Fibroblast of lung (primary cell): ENCODE measurements at regions not wholly inside any gene's neighbourhood (a gene's known extent, or its start where the extent isn't known, plus 50 kb on each side); places are given as distances from the start of the nearest gene placed in this dataset.

Source experiments
- DNase-seq, 2 donors: peaks; one replicate each; pipeline versions ENCODE4 v3.0.0 to v3.0.0-alpha.2; 2010; ENCODE audit warnings: low read depth in 2 of 2
- H2AFZ ChIP-seq: 2 replicates; pipeline ENCODE4 v1.5.1; 2012; ENCODE audit warnings: low read length, control low read depth, inconsistent platforms
- H3K27ac ChIP-seq: 2 replicates; pipeline ENCODE4 v1.5.1; 2011; ENCODE audit warnings: low read length, control low read depth; ENCODE audit not compliant: insufficient read depth
- H3K27me3 ChIP-seq: 2 replicates; pipeline ENCODE4 v1.5.1; 2011; ENCODE audit warnings: mild to moderate bottlenecking, low read length; ENCODE audit not compliant: control insufficient read depth, insufficient read depth
- H3K36me3 ChIP-seq: 2 replicates; pipeline ENCODE4 v1.5.1; 2011; ENCODE audit warnings: low read length; ENCODE audit not compliant: control insufficient read depth, insufficient read depth
- H3K4me1 ChIP-seq: 2 replicates; pipeline ENCODE4 v1.5.1; 2011; ENCODE audit warnings: low read length; ENCODE audit not compliant: control insufficient read depth, insufficient read depth; ENCODE audit errors: extremely low read depth
- H3K4me2 ChIP-seq: 2 replicates; pipeline ENCODE4 v1.5.1; 2011; ENCODE audit warnings: low read length, control low read depth; ENCODE audit not compliant: insufficient read depth; ENCODE audit errors: extremely low read depth
- H3K4me3 ChIP-seq, 4 experiments: fragments of 200-600 bp in 1 of 4; sonication (generic) in 1 of 4; replicated peaks in 1 of 4; 2 replicates each; pipeline ENCODE4 v1.5.1; 2011 to 2016; ENCODE audit warnings: low read length in 4 of 4, low read depth in 3 of 4, mild to moderate bottlenecking in 3 of 4, control low read depth in 2 of 4, inconsistent platforms in 1 of 4, mixed read lengths in 1 of 4; ENCODE audit not compliant: insufficient read depth in 1 of 4; ENCODE audit errors: control extremely low read depth in 1 of 4
- H3K79me2 ChIP-seq: 2 replicates; pipeline ENCODE4 v1.5.1; 2012; ENCODE audit warnings: mild to moderate bottlenecking, low read length, inconsistent platforms; ENCODE audit not compliant: control insufficient read depth, insufficient read depth
- H3K9ac ChIP-seq: 2 replicates; pipeline ENCODE4 v1.5.1; 2011; ENCODE audit warnings: mild to moderate bottlenecking, low read length, control low read depth; ENCODE audit not compliant: insufficient read depth
- H3K9me3 ChIP-seq: 2 replicates; pipeline ENCODE4 v1.5.1; 2012; ENCODE audit warnings: low read depth, low read length; ENCODE audit not compliant: control insufficient read depth, insufficient read depth
- H4K20me1 ChIP-seq: 2 replicates; pipeline ENCODE4 v1.5.1; 2011; ENCODE audit warnings: low read length; ENCODE audit not compliant: control insufficient read depth, insufficient read depth; ENCODE audit errors: extremely low read depth
- EZH2 ChIP-seq: IDR thresholded peaks from 2 replicates; pipeline ENCODE4 v1.5.1; 2012; ENCODE audit warnings: low read length, control low read depth, mild to moderate bottlenecking; ENCODE audit errors: missing control alignments
- TF ChIP-seq, protein P1 (sequence below), 2 donors: IDR thresholded peaks in 1 of 2; conservative IDR thresholded peaks in 1 of 2; 1 replicate in 1 of 2; 2 replicates in 1 of 2; pipeline ENCODE4 v1.5.1; 2011 to 2012; ENCODE audit warnings: low read length in 2 of 2, control low read depth in 1 of 2, inconsistent platforms in 1 of 2, low read depth in 1 of 2, mild to moderate bottlenecking in 1 of 2

DNA sequence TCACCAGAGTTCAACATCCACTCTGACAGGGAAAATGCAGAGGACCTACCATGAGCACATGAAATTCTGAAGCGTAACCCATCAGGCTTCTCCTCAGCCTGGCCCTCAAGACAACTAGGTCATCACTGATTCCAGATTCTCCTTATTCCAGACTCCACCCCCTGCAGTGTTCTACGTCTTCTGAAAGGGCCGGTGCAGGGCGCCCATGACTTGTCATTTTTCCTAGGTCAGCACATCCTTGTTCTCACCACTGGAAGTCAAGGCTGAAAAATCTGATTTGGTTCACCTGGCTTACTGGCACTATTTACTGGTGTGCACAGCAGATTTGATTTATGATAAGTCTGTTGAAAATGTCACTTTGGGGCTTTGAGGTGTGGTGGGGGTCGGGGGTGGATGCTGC, 140.9 kb upstream of the KLF3 start:
- no peaks in the 10 kb centered on the region for H3K79me2 ChIP-seq
- no peaks in the 10 kb centered on the region for H4K20me1 ChIP-seq
- H2AFZ ChIP-seq: no peak overlapping the region
- no peak overlapping the region for H3K4me2 ChIP-seq
- TF ChIP-seq, protein P1, sequence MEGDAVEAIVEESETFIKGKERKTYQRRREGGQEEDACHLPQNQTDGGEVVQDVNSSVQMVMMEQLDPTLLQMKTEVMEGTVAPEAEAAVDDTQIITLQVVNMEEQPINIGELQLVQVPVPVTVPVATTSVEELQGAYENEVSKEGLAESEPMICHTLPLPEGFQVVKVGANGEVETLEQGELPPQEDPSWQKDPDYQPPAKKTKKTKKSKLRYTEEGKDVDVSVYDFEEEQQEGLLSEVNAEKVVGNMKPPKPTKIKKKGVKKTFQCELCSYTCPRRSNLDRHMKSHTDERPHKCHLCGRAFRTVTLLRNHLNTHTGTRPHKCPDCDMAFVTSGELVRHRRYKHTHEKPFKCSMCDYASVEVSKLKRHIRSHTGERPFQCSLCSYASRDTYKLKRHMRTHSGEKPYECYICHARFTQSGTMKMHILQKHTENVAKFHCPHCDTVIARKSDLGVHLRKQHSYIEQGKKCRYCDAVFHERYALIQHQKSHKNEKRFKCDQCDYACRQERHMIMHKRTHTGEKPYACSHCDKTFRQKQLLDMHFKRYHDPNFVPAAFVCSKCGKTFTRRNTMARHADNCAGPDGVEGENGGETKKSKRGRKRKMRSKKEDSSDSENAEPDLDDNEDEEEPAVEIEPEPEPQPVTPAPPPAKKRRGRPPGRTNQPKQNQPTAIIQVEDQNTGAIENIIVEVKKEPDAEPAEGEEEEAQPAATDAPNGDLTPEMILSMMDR (conservative IDR thresholded peaks at IDR 0.05 in 1 of 2, IDR thresholded peaks at IDR 0.05 in 1 of 2; ENCODE audit: low read depth in 1 of 2, low read length in 2 of 2): no peak
- no peak for TF ChIP-seq EZH2
- H3K36me3 ChIP-seq: no peaks in the 10 kb centered on the region
- H3K27me3 ChIP-seq: no peaks in the 10 kb centered on the region
- H3K9ac ChIP-seq: no peak overlapping the region
- H3K9me3 ChIP-seq: no peaks in the 10 kb centered on the region
- no peak overlapping the region for H3K27ac ChIP-seq
- H3K4me3 ChIP-seq: no peak overlapping the region
- H3K4me1 ChIP-seq: no peaks in the 10 kb centered on the region
- no peak for DNase-seq

DNA sequence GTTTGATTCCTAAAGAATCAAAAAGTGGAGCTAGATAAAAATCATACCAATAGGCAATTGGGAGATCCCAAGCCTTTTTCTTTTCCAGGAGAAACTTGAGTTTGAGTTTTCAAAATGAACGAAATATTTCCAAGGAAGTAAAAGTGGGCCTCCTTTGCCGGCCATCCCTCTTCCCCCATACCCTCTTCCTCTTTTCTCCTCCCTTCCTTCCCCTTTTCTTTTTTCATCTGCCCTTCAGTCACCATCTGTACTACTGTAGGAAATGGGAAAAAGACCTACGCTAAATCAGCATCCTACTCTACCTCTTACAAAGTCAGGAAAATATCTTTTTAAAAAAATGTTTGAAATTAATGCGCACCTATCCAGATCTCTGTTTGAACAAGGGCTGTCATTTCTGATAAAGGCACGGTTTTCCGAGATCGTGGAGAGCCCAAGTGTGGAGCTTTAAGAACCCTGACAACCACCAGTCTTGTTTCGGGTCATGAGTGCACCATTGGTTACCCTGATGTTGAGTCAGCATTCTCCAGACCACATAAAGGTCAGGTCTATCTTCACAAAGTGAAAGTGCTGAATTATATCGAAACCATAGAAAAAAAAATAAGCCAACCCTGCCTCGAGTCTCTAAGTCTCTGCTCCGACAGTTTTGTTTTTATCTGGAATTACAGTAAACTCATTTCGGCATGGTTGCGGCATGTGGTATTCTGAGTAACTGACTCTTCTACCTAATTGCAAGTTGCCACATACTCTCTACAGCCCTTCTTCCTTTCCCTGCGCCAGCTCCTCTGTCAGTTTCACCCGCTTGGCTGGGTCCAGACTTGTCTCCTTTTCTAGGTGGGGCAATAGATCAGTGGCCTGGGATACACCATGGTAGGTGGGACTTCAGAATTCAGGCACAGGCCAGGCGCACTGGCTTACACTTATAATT, 140.2 kb upstream of the KLF3 start:
- TF ChIP-seq EZH2: no peak
- TF ChIP-seq, protein P1 (conservative IDR thresholded peaks at IDR 0.05 in 1 of 2, IDR thresholded peaks at IDR 0.05 in 1 of 2; ENCODE audit: low read depth in 1 of 2, low read length in 2 of 2): no peak
- Histone ChIP-seq H2AFZ (no peak overlapping the region), H3K4me2 (no peak overlapping the region), H3K79me2 (no peaks in the 10 kb centered on the region), H3K9me3 (no peaks in the 10 kb centered on the region), H3K27me3 (no peaks in the 10 kb centered on the region), H3K27ac (no peak overlapping the region), H3K4me3 (no peak overlapping the region), H3K36me3 (no peaks in the 10 kb centered on the region), H3K9ac (no peak overlapping the region), H4K20me1 (no peaks in the 10 kb centered on the region), H3K4me1 (no peaks in the 10 kb centered on the region)
- DNase-seq: peak in 1 of 2 donors; percentile 3

DNA sequence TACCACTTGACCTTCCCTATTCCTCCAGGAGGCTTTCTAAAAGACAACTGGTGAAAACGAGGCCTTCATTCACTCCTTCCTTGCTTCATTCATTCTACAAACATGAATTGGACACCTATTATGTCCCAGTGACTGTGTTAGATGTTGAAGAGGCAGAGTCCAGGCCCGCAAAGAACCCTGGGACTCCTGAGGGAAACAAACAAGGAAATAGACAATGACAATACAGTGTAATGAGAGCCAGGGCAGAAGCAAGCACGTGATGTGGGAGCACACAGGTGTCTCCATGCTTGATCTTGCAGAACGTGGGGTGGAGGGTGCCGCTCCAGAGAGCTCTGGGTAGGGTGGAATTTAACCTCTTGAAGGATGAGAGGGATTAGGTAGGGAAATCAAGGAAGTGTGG, 137.6 kb upstream of the KLF3 start:
- Histone ChIP-seq H3K4me2 (no peak overlapping the region), H2AFZ (no peak overlapping the region), H3K27me3 (no peaks in the 10 kb centered on the region), H4K20me1 (no peaks in the 10 kb centered on the region), H3K79me2 (no peaks in the 10 kb centered on the region), H3K9ac (no peak overlapping the region), H3K9me3 (no peaks in the 10 kb centered on the region), H3K27ac (no peak overlapping the region), H3K4me3 (no peak overlapping the region), H3K36me3 (no peaks in the 10 kb centered on the region), H3K4me1 (no peaks in the 10 kb centered on the region)
- no peak for DNase-seq
- no peak for TF ChIP-seq EZH2
- TF ChIP-seq, protein P1 (conservative IDR thresholded peaks at IDR 0.05 in 1 of 2, IDR thresholded peaks at IDR 0.05 in 1 of 2; ENCODE audit: low read depth in 1 of 2, low read length in 2 of 2): no peak
